HG03039 (cell line): ENCODE measurements at regions not wholly inside any gene's neighbourhood (a gene's known extent, or its start where the extent isn't known, plus 50 kb on each side); places are given as distances from the start of the nearest gene placed in this dataset.
"Not testable (repeated sequence)": the region's sequence is repeated elsewhere in the genome, so short reads cannot be mapped to it uniquely, and the experiment has no call there.

ENCODE experiments used
- ATAC-seq: cut with Tn5 transposase; IDR thresholded peaks from one replicate; pipeline ENCODE4 v1.9.1; 2021; ENCODE audit warnings: mild to moderate bottlenecking, moderate library complexity; ENCODE audit not compliant: unreplicated experiment

GRCh38 chr2:16774980-16775898 is 109.6 kb upstream of the CYRIA start:
- ATAC-seq: no peak

DNA sequence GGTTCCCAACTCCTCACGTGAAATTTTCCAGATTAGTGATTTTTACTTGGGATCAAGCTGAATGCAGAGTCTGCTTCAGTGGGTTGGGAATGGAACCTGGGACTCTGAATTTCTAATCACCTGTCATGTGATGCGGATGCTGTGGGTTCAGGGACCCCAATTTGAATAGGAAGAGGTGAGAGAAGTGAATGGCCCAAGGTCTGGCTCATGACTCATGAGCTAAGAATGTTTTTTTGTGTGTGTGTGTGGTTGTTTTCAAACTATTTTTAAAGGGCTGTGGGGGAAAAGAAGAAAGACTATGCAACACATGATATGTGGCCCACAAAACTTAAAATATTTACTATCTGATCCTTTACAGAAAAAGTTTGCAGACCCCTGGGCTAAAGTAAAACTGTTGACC is 108.5 kb upstream of the CYRIA start:
- ATAC-seq: no peak

- ATAC-seq: peak; percentile 72
Observed at GRCh38 chr2:16773080-16773713, 107.6 kb upstream of the CYRIA start.

DNA sequence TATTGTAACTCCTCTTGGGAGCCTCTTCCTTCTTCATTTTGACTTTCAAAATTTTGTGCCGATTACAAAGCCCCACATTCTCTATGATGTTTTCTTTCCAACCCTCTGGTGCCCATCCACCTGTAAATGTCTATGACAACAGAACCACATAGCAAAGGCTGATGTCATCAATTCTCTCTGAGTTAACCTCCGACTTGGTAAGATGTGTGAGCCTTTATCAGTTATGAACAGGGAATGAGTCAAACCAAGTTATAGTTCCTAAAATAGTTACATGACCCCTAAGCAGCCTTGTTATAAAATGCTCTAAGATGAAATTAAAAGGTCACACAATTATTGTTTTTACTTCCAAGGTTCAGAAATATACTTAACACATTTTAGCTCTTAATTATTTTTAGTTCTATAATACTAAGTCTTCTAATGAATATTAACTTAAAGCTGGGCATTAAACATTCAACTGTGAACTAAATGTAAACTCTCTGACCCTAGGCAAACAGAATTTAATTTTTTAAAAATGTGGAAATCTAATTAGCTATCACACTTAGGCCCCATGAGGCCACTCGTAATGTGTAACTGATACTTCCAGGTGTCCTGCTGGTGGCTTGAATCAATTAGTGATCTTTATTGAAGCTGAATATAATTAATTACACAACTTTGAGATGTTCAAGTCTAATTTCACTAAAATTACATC is 102.3 kb upstream of the CYRIA start:
- ATAC-seq: no peak

DNA sequence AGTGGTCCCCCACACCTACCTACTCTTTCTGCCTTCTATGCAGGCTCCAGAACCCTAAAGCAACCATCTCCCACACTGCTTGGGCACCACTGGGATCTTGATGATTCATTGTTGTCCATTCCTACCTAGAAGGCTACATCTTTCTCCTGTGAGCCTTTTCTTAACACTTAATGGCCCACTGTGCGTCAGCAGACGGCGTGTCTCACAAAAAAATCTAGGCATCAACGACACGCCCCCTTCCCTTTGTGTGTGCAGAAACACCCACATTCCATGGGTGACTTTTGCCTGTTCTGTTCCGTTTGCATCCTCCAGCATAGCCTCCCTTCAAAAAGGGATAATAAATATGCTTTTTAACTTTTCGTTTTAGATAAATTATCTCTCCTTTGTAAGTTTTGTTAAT is 99.7 kb upstream of the CYRIA start:
- no peak for ATAC-seq

DNA sequence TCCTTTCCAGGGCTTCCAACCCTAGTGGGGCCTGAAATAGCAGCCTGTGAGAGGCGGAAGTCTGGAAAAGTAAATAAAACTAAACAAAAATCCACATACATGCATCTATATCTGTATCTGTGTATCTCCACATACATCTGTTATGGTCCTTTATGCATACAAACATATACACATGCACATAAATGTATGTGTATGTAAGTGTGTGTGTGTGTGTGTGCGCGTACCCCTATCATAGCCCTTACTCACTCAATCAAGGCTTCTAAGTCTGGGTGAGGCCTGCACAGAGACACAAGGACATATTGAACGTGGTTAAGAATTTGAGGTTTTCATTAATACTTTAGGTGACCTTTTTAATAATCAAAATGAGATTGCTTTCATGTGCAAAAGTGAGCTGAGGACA is 98.9 kb upstream of the CYRIA start:
- ATAC-seq: no peak

DNA sequence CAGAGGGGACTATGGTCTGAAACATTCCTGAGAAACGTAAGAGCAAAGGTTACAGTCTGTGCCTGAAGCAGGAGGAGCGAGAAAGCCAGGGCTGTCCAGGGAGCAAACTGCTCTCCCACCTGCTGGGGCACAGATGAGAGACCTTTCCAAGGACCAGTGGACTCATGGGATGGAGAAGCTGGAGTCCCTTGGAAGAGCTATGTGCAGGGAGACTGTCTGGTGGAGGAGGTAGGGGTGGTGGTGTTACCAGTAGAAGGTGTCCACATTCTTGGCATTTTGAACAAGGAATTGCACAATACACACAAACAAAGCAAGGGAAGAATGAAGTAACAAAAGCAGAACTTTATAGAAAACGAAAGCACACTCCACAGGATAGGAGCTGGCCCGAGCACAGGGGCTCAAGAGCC is 97.9 kb upstream of the CYRIA start:
- ATAC-seq: no peak

- ATAC-seq: no peak
Observed at GRCh38 chr2:16763056-16763455, 97.4 kb upstream of the CYRIA start.

GRCh38 chr2:16760426-16760825 is 94.8 kb upstream of the CYRIA start:
- ATAC-seq: no peak

GRCh38 chr2:16756831-16757644 is 91.4 kb upstream of the CYRIA start:
- peak; percentile 94 for ATAC-seq

- ATAC-seq: no peak
Observed at GRCh38 chr2:16755442-16755841, 89.8 kb upstream of the CYRIA start.

GRCh38 chr2:16753025-16753424 is 87.4 kb upstream of the CYRIA start:
- not testable (repeated sequence) for ATAC-seq

GRCh38 chr2:16750925-16751214 is 85.2 kb upstream of the CYRIA start:
- ATAC-seq: not testable (repeated sequence)

DNA sequence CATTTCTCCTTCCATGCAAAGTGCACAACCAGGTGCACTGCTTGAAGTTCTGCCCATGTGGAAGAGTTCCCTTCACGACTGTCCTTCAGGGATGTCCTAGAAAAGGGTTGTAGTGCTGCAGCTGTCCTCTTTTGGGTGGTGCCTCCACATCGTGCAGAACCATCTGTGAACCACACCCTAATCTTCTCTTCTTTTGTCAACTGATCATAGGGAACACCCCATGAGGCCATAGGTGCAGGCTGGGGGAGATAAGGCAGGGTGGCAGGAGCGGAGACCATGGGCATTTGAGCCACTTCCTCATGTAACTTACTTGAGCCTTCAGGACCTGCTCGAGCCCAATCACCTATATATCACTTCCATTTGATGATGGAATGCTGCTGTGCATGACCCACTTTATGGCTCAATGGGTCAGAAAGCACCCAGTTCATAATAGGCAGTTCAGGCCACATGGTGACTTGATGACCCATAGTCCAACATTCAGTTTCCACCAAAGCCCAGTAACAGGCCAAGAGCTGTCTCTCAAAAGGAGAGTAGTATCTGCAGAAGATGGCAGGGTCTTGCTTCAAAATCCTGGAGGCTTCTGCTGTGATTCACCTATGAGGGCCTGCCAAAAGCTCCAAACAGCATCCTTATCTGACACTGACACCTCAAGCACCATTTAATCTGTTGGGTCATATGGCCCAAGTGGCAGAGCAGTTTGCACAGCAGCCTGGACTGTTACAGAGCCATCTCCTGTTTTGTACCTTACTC is 84.7 kb upstream of the CYRIA start:
- ATAC-seq: no peak

GRCh38 chr2:16748511-16749266 is 83.1 kb upstream of the CYRIA start:
- ATAC-seq: not testable (repeated sequence)

GRCh38 chr2:16747689-16748088 is 82.1 kb upstream of the CYRIA start:
- ATAC-seq: no peak

- ATAC-seq: no peak
Observed at GRCh38 chr2:16747257-16747656, 81.6 kb upstream of the CYRIA start.

DNA sequence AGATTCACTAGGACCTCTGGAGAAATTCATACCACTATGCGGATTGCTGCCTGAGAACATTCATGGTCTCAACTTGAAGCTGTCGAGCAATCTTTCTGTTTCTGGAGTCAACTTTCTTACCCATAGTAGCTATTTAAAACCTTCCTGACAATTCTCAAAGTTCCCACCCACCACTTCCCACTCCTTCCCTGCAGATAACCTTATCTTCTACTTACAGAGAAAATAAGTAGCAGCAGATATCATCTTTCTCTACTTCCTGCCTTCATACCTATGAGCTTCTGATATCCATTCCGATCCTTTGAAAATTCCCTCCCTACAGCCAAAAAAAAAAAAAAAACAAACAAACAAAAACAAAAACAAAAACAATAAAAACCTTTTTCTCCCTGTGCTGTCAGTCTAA is 81.2 kb upstream of the CYRIA start:
- ATAC-seq: no peak

- ATAC-seq: no peak
Observed at GRCh38 chr2:16746329-16746728, 80.7 kb upstream of the CYRIA start.

- ATAC-seq: no peak
Observed at GRCh38 chr2:16745466-16745865, 79.8 kb upstream of the CYRIA start.
